ENCODE measurements at regions not wholly inside any gene's neighbourhood (a gene's known extent, or its start where the extent isn't known, plus 50 kb on each side); places are given as distances from the start of the nearest gene placed in this dataset.

DNA sequence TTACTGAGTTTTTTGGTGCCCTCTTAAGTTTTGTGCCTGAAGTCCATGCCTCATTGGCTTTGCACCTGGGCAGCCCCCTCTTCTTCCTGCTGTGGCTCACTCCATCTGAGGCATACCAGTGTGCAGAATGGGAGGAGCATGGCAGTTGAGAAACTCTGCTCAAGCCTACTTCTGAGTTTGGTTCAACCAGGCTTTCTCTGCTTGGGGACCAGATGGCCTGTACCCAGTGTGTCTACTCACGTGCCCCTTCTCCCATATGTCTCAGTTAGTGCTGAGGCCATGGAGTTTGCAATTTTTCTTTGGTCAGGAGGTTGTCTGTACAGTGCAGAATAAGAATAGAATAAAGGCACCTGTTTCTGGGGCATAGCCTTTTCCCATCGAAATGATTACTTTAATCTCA, 383.3 kb upstream of the DDHD1 start:
- peaks cover 34% of the 10 kb centered on the region for H3K4me1 ChIP-seq (ENCODE audit: insufficient read depth, low read length)
- no peak for ATAC-seq
- no peak overlapping the region for H3K4me2 ChIP-seq (ENCODE audit: low read length)
- POLR2A ChIA-PET (ENCODE audit: unreplicated experiment): no interaction called here
- no peaks in the 10 kb centered on the region for H3K36me3 ChIP-seq (ENCODE audit: low read depth, low read length)
- TF ChIP-seq EZH2 (IDR thresholded peaks at IDR 0.05; ENCODE audit: low read length, unreplicated experiment) (no peak), EZH2phosphoT487 (IDR thresholded peaks at IDR 0.05; ENCODE audit: borderline replicate concordance, low read length) (no peak)
- TF ChIP-seq, protein P1, sequence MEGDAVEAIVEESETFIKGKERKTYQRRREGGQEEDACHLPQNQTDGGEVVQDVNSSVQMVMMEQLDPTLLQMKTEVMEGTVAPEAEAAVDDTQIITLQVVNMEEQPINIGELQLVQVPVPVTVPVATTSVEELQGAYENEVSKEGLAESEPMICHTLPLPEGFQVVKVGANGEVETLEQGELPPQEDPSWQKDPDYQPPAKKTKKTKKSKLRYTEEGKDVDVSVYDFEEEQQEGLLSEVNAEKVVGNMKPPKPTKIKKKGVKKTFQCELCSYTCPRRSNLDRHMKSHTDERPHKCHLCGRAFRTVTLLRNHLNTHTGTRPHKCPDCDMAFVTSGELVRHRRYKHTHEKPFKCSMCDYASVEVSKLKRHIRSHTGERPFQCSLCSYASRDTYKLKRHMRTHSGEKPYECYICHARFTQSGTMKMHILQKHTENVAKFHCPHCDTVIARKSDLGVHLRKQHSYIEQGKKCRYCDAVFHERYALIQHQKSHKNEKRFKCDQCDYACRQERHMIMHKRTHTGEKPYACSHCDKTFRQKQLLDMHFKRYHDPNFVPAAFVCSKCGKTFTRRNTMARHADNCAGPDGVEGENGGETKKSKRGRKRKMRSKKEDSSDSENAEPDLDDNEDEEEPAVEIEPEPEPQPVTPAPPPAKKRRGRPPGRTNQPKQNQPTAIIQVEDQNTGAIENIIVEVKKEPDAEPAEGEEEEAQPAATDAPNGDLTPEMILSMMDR (conservative IDR thresholded peaks at IDR 0.05; ENCODE audit: low read depth, low read length): no peak
- no peaks in the 10 kb centered on the region for H3K27me3 ChIP-seq (ENCODE audit: low read length)
- CTCF ChIA-PET: no interaction called here
- DNase-seq: no peak
- 0 out of 2 replicates have a peak, but pooled peaks cover 3% of the 10 kb centered on the region for H3K9me2 ChIP-seq (replicated peaks; ENCODE audit: low read length)
- H3K9ac ChIP-seq (ENCODE audit: low read length): no peak overlapping the region
- no peaks in the 10 kb centered on the region for H4K20me1 ChIP-seq (ENCODE audit: low read length)
- H2AFZ ChIP-seq (ENCODE audit: low read length): no peak overlapping the region
- H3K9me3 ChIP-seq (ENCODE audit: low read length): no peaks in the 10 kb centered on the region
- H3K4me3 ChIP-seq (ENCODE audit: low read length): no peak overlapping the region
- no peak overlapping the region for H3K27ac ChIP-seq (ENCODE audit: low read length)
- H3F3A ChIP-seq (ENCODE audit: low read length, unreplicated experiment): no peaks in the 10 kb centered on the region
- BruUV-seq (replicated peaks): no TSS peak
- intact Hi-C loops (cut with micrococcal nuclease): loop anchor here (5.0 to 10.0 kb wide), 2 partner anchors 71 to 888 kb away; no protein-coding TSS in a partner anchor
- no peaks in the 10 kb centered on the region for H3K79me2 ChIP-seq (ENCODE audit: low read length)

DNA sequence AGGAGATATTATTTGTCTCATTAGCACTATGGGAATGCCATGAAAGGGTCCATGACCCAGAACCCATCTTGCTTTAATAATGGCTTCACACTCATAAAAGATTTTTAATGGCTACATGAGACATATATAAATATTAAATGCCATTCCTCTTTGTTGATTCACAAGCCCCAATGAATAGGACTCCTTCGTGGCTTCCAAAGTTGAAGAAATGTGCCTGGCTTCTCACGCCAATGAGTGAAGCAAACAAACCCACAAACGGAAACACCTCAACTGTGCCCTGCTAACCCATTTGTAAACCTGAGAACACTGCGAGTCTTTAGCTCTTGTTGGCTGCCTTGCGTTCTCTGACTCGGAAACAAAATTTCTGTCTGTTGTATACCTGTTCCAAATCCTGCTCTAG, 381.7 kb upstream of the DDHD1 start:
- Histone ChIP-seq H3K27ac (ENCODE audit: low read length) (peak overlapping the region; percentile 94), H3K36me3 (ENCODE audit: low read depth, low read length) (no peaks in the 10 kb centered on the region), H3K4me2 (ENCODE audit: low read length) (peak overlapping the region; percentile 29), H3K79me2 (ENCODE audit: low read length) (no peaks in the 10 kb centered on the region), H3K9me2 (replicated peaks; ENCODE audit: low read length) (0 out of 2 replicates have a peak, but pooled peaks cover 3% of the 10 kb centered on the region), H3K4me3 (ENCODE audit: low read length) (no peak overlapping the region), H4K20me1 (ENCODE audit: low read length) (no peaks in the 10 kb centered on the region), H3F3A (ENCODE audit: low read length, unreplicated experiment) (no peaks in the 10 kb centered on the region), H2AFZ (ENCODE audit: low read length) (peak overlapping the region; percentile 50), H3K4me1 (ENCODE audit: insufficient read depth, low read length) (peaks cover 38% of the 10 kb centered on the region), H3K9me3 (ENCODE audit: low read length) (no peaks in the 10 kb centered on the region), H3K9ac (ENCODE audit: low read length) (peak overlapping the region; percentile 73), H3K27me3 (ENCODE audit: low read length) (no peaks in the 10 kb centered on the region)
- BruUV-seq (replicated peaks): no TSS peak
- POLR2A ChIA-PET (ENCODE audit: unreplicated experiment): interaction anchor here (0.5 to 0.7 kb wide), 5 partner anchors 57 to 1049 kb away, joined by 3 to 5 read pairs (median 4); no protein-coding TSS in a partner anchor
- CTCF ChIA-PET: interaction anchor here (0.5 to 1.3 kb wide), 4 partner anchors 77 to 804 kb away, joined by 3 to 4 read pairs (median 3); no protein-coding TSS in a partner anchor
- intact Hi-C loops (cut with micrococcal nuclease): loop anchor here (1.0 to 10.0 kb wide), 10 partner anchors 44 to 890 kb away; no protein-coding TSS in a partner anchor
- TF ChIP-seq, protein P1 (conservative IDR thresholded peaks at IDR 0.05; ENCODE audit: low read depth, low read length): no peak
- TF ChIP-seq EZH2phosphoT487 (IDR thresholded peaks at IDR 0.05; ENCODE audit: borderline replicate concordance, low read length): no peak
- TF ChIP-seq EZH2 (IDR thresholded peaks at IDR 0.05; ENCODE audit: low read length, unreplicated experiment): no peak
- DNase-seq (peak; percentile 94), ATAC-seq (peak; percentile 85)

DNA sequence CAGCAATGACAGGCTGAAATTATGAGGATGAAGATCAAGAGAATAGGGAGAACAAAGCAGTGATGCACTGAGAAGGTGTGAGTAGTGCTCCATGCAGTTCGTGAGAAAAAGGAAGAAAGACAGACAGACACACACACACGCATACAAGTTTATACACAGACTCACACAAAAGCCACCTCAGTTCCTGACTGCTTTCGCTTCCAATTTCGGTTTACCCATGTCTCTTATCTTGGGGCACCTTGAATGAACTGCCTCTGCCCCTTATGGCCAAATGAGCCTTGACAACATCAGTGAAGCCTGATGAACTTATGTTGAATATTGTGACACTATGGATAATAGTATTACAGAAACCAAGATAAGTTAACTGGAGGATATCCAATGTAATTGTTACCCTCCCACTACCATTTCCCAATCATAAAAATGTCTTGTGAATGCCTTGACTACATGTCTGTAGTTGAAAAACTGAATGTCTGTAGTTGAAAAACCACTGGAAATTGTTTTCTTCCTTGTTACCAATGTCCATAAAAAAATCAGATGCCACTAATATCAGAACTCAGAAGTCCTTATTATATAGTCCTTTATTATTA, 380.4 kb upstream of the DDHD1 start:
- Histone ChIP-seq H3K36me3 (ENCODE audit: low read depth, low read length) (no peaks in the 10 kb centered on the region), H3K4me2 (ENCODE audit: low read length) (no peak overlapping the region), H3K27ac (ENCODE audit: low read length) (peak overlapping the region; percentile 94), H3K4me3 (ENCODE audit: low read length) (no peak overlapping the region), H4K20me1 (ENCODE audit: low read length) (no peaks in the 10 kb centered on the region), H3F3A (ENCODE audit: low read length, unreplicated experiment) (no peaks in the 10 kb centered on the region), H3K9ac (ENCODE audit: low read length) (peak overlapping the region; percentile 73; the same call in 1 of the 2 replicates), H3K4me1 (ENCODE audit: insufficient read depth, low read length) (peaks cover 35% of the 10 kb centered on the region), H3K9me3 (ENCODE audit: low read length) (no peaks in the 10 kb centered on the region), H3K79me2 (ENCODE audit: low read length) (no peaks in the 10 kb centered on the region), H3K9me2 (replicated peaks; ENCODE audit: low read length) (0 out of 2 replicates have a peak, but pooled peaks cover 3% of the 10 kb centered on the region), H3K27me3 (ENCODE audit: low read length) (no peaks in the 10 kb centered on the region), H2AFZ (ENCODE audit: low read length) (no peak overlapping the region)
- CTCF ChIA-PET: interaction anchor here (1.3 kb wide), 1 partner anchor 75 kb away, joined by 4 read pairs; no protein-coding TSS in a partner anchor
- intact Hi-C loops (cut with micrococcal nuclease): loop anchor here (5.0 to 10.0 kb wide), 2 partner anchors 206 to 891 kb away; no protein-coding TSS in a partner anchor
- DNase-seq: no peak
- no peak for ATAC-seq
- BruUV-seq (replicated peaks): no TSS peak
- POLR2A ChIA-PET (ENCODE audit: unreplicated experiment): interaction anchor here (0.6 to 0.7 kb wide), 2 partner anchors 80 to 290 kb away, joined by 3 read pairs; no protein-coding TSS in a partner anchor
- no peak for TF ChIP-seq EZH2phosphoT487 (IDR thresholded peaks at IDR 0.05; ENCODE audit: borderline replicate concordance, low read length)
- TF ChIP-seq EZH2 (IDR thresholded peaks at IDR 0.05; ENCODE audit: low read length, unreplicated experiment): no peak
- TF ChIP-seq, protein P1 (conservative IDR thresholded peaks at IDR 0.05; ENCODE audit: low read depth, low read length): no peak

All from PC-3 (cell line).